HFFc6 (cell line): ENCODE measurements at regions not wholly inside any gene's neighbourhood (a gene's known extent, or its start where the extent isn't known, plus 50 kb on each side); places are given as distances from the start of the nearest gene placed in this dataset.
"Not testable (repeated sequence)": the region's sequence is repeated elsewhere in the genome, so short reads cannot be mapped to it uniquely, and the experiment has no call there.

Experiments used
- DNase-seq: peaks from one replicate; pipeline ENCODE4 v3.0.0-alpha.2; 2018
- H3K27ac Mint-ChIP-seq: 2 replicates; pipeline ENCODE4 v1.8.0; 2020; ENCODE audit warnings: mild to moderate bottlenecking, mixed read lengths
- H3K27me3 Mint-ChIP-seq: 2 replicates; pipeline ENCODE4 v1.8.0; 2021; ENCODE audit warnings: mild to moderate bottlenecking, moderate library complexity, mixed read lengths; ENCODE audit not compliant: insufficient read depth
- H3K36me3 Mint-ChIP-seq: 2 replicates; pipeline ENCODE4 v1.8.0; 2021; ENCODE audit warnings: low read depth, mixed read lengths
- H3K4me1 Mint-ChIP-seq: 2 replicates; pipeline ENCODE4 v1.8.0; 2020; ENCODE audit warnings: low read depth, mixed read lengths
- H3K4me3 Mint-ChIP-seq: 2 replicates; pipeline ENCODE4 v1.8.0; 2020; ENCODE audit warnings: mild to moderate bottlenecking, moderate library complexity, mixed read lengths
- H3K9me3 Mint-ChIP-seq: 2 replicates; pipeline ENCODE4 v1.8.0; 2020; ENCODE audit warnings: mild to moderate bottlenecking, mixed read lengths
- CTCF ChIP-seq: fragments of 200-600 bp; sonication (generic); IDR thresholded peaks from 2 replicates; pipeline ENCODE4 v1.5.0; 2021; ENCODE audit warnings: antibody characterized with exemption, mild to moderate bottlenecking

DNA sequence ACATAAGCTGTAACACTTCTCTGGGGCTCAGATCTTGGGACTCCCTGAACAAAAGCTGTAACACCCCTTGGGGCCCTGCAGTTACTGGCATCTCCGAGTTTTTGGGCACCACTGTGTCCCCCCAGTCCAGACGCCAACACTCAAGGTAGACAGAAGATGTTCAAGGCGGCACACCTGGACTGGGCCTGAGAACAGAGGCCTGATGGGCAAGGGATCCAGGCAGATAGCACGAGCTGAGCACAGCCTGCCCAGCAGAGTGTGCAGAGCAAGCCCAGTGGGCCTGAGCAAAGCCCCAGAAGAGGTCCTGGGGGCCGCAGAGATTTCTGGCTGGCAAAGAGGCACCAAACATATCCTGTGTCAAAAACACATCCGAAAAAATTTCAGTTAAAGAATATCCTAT, 1163.3 kb upstream of the PRR20A start:
- H3K27me3 Mint-ChIP-seq: no peaks in the 10 kb centered on the region
- DNase-seq: no peak
- no peak for TF ChIP-seq CTCF
- no peak overlapping the region for H3K27ac Mint-ChIP-seq
- no peak overlapping the region for H3K4me3 Mint-ChIP-seq
- peaks cover 5% of the 10 kb centered on the region; the same call in 1 of the 2 replicates for H3K36me3 Mint-ChIP-seq
- H3K4me1 Mint-ChIP-seq: no peaks in the 10 kb centered on the region
- peaks cover 19% of the 10 kb centered on the region for H3K9me3 Mint-ChIP-seq

DNA sequence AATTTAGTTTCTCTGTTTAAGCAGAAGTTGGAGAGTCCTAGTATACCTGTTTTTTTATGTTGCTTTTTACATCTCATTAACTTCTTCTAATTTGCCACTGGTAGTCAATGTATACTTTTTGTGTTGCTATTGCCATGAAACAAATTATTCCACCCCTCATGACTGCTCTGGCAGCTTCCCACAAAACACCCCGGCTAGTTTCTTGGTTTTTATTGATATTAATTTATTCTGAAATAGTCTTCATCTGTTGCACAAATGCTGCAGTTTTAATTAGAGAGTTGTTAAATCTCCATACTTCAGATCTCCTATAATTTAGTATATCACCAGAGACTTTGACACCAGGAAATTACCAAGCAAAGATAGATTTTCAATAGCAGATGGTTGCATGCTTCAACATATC, 1159.3 kb upstream of the PRR20A start:
- H3K4me1 Mint-ChIP-seq: no peaks in the 10 kb centered on the region

DNA sequence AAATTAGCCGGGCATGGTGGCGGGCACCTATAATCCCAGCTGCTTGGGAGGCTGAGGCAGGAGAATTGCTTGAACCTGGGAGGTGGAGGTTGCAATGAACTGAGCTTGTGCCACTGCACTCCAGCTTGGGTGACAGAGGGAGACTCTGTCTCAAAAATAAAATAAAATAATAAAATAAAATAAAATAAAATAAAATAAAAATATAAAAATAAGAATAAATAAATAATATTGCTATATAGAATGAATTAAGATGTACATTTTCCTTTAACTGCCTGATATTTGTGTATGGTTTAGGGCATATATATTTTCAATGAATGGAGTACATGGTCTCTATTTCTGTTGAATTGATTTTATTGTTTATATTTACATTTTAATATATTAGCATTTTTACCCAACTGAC, 1156.7 kb upstream of the PRR20A start:
- H3K4me3 Mint-ChIP-seq, DNase-seq, H3K36me3 Mint-ChIP-seq, H3K9me3 Mint-ChIP-seq, H3K27me3 Mint-ChIP-seq, H3K4me1 Mint-ChIP-seq, H3K27ac Mint-ChIP-seq: not testable (repeated sequence)

More for the DNA sequence above, 1159.3 kb upstream of the PRR20A start:
- no peak for DNase-seq
- Mint-ChIP-seq H3K4me3 (no peak overlapping the region), H3K36me3 (peaks cover 5% of the 10 kb centered on the region; the same call in 1 of the 2 replicates), H3K27ac (no peak overlapping the region), H3K9me3 (peaks cover 12% of the 10 kb centered on the region), H3K27me3 (no peaks in the 10 kb centered on the region)
- no peak for TF ChIP-seq CTCF

GRCh38 chr13:55990631-55991030, 1150.1 kb upstream of the PRR20A start:
- no peak for DNase-seq
- Mint-ChIP-seq H3K4me1 (no peaks in the 10 kb centered on the region), H3K36me3 (no peaks in the 10 kb centered on the region), H3K27ac (no peak overlapping the region), H3K27me3 (no peaks in the 10 kb centered on the region), H3K9me3 (peaks cover 5% of the 10 kb centered on the region), H3K4me3 (no peak overlapping the region)
- TF ChIP-seq CTCF: no peak

DNA sequence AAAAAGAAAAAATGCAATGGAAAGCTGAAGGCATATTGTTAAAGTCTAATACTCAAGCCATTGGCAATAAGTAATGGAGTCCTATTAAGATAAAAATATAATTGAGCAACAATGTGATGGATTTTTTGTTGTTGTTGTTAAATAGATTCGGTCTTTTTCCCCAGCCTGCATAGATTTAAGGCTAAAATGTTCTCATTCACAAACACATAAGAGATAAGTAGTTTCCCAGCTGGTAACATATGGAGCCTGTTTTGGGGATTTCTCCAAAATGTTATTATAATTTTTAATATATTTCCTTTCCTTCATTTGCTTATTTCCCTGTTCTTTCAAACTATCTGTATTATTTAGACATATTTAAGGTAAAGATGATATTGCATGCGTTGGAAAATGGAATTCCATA, 1149.1 kb upstream of the PRR20A start:
- TF ChIP-seq CTCF: no peak
- Mint-ChIP-seq H3K36me3 (no peaks in the 10 kb centered on the region), H3K27me3 (no peaks in the 10 kb centered on the region), H3K4me3 (no peak overlapping the region), H3K9me3 (peaks cover 5% of the 10 kb centered on the region), H3K27ac (no peak overlapping the region), H3K4me1 (no peaks in the 10 kb centered on the region)
- no peak for DNase-seq

GRCh38 chr13:55992145-55992544, 1148.6 kb upstream of the PRR20A start:
- H3K27me3 Mint-ChIP-seq: no peaks in the 10 kb centered on the region
- no peak overlapping the region for H3K4me3 Mint-ChIP-seq
- no peaks in the 10 kb centered on the region for H3K36me3 Mint-ChIP-seq
- TF ChIP-seq CTCF: no peak
- H3K27ac Mint-ChIP-seq: no peak overlapping the region
- no peaks in the 10 kb centered on the region for H3K4me1 Mint-ChIP-seq
- no peak for DNase-seq
- H3K9me3 Mint-ChIP-seq: peaks cover 9% of the 10 kb centered on the region
